ENCODE measurements at regions not wholly inside any gene's neighbourhood (a gene's known extent, or its start where the extent isn't known, plus 50 kb on each side); places are given as distances from the start of the nearest gene placed in this dataset.

DNA sequence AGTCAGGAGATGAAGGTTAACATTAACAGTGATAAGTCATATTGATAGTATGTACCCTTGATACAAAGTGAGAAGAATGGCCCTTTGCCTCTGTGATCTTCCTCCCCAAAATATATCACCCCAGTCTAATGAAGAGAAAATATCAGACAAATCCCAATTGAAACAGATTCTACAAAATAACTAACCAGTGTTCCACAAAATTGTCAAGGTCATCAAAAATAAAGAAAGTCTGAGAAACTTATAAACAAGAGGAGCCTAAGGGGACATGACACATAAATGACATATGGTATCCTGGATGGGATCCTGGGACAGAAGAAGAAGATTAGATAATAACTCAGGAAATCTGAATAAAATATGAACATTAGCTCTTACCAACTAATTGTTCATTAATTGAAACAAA is 398.4 kb downstream of the DSC3 start:
- intact Hi-C loops (cut with micrococcal nuclease; ENCODE audit: unreplicated experiment) = no loop called here
- Mint-ChIP-seq H3K9me3 (ENCODE audit: unreplicated experiment) (no peaks in the 10 kb centered on the region), H3K4me3 (ENCODE audit: unreplicated experiment) (no peak overlapping the region), H3K27me3 (ENCODE audit: insufficient read depth, unreplicated experiment) (peaks cover 6% of the 10 kb centered on the region), H3K36me3 (ENCODE audit: insufficient read depth, unreplicated experiment) (no peaks in the 10 kb centered on the region), H3K4me1 (ENCODE audit: low read depth, unreplicated experiment) (no peaks in the 10 kb centered on the region), H3K27ac (ENCODE audit: unreplicated experiment) (no peak overlapping the region)
- Histone ChIP-seq H3K9me3 (no peaks in the 10 kb centered on the region), H3K36me3 (ENCODE audit: control insufficient read depth, insufficient read depth, low read length) (no peaks in the 10 kb centered on the region), H3K4me1 (no peaks in the 10 kb centered on the region), H3K27me3 (replicated peaks; ENCODE audit: control insufficient read depth, insufficient read depth, low read length) (no peaks in the 10 kb centered on the region), H3K4me3 (ENCODE audit: low read depth, low read length) (no peak overlapping the region)
- BruUV-seq (replicated peaks) = no TSS peak
- CTCF ChIA-PET = no interaction called here
- no peak for DNase-seq
- POLR2A ChIA-PET = no interaction called here
- TF ChIP-seq, protein P1, sequence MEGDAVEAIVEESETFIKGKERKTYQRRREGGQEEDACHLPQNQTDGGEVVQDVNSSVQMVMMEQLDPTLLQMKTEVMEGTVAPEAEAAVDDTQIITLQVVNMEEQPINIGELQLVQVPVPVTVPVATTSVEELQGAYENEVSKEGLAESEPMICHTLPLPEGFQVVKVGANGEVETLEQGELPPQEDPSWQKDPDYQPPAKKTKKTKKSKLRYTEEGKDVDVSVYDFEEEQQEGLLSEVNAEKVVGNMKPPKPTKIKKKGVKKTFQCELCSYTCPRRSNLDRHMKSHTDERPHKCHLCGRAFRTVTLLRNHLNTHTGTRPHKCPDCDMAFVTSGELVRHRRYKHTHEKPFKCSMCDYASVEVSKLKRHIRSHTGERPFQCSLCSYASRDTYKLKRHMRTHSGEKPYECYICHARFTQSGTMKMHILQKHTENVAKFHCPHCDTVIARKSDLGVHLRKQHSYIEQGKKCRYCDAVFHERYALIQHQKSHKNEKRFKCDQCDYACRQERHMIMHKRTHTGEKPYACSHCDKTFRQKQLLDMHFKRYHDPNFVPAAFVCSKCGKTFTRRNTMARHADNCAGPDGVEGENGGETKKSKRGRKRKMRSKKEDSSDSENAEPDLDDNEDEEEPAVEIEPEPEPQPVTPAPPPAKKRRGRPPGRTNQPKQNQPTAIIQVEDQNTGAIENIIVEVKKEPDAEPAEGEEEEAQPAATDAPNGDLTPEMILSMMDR (IDR thresholded peaks at IDR 0.05; ENCODE audit: insufficient read depth in 1 of 2, low read depth in 1 of 2, low read length in 1 of 2, severe bottlenecking in 1 of 2, unreplicated experiment in 1 of 2) = no peak

DNA sequence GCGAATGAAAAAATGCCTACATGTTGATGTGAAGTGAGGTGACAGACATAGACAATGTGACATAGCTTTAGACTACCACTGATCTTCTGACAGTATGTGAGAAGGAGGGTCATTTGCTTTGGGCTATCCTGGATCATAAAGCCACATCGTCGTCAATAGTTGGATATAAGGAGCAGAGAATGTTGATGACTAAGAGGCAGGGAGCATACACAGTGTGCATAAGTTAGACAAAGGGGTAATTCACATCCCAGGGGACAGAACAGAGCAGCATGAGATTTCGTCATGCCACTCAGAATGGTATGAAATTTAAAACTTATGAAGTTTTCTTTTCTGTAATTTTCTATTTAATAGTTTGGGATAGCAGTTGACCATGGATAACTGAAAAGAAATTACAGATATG is 403.2 kb downstream of the DSC3 start:
- no TSS peak for BruUV-seq (replicated peaks)
- Mint-ChIP-seq H3K27ac (ENCODE audit: unreplicated experiment) (no peak overlapping the region), H3K27me3 (ENCODE audit: insufficient read depth, unreplicated experiment) (peaks cover 6% of the 10 kb centered on the region), H3K9me3 (ENCODE audit: unreplicated experiment) (no peaks in the 10 kb centered on the region), H3K4me3 (ENCODE audit: unreplicated experiment) (no peak overlapping the region), H3K4me1 (ENCODE audit: low read depth, unreplicated experiment) (no peaks in the 10 kb centered on the region), H3K36me3 (ENCODE audit: insufficient read depth, unreplicated experiment) (no peaks in the 10 kb centered on the region)
- Histone ChIP-seq H3K4me1 (no peaks in the 10 kb centered on the region), H3K4me3 (ENCODE audit: low read depth, low read length) (no peak overlapping the region), H3K9me3 (no peaks in the 10 kb centered on the region), H3K36me3 (ENCODE audit: control insufficient read depth, insufficient read depth, low read length) (no peaks in the 10 kb centered on the region), H3K27me3 (replicated peaks; ENCODE audit: control insufficient read depth, insufficient read depth, low read length) (no peaks in the 10 kb centered on the region)
- no peak for DNase-seq
- POLR2A ChIA-PET = no interaction called here
- intact Hi-C loops (cut with micrococcal nuclease; ENCODE audit: unreplicated experiment) = no loop called here
- TF ChIP-seq, protein P1 (IDR thresholded peaks at IDR 0.05; ENCODE audit: insufficient read depth in 1 of 2, low read depth in 1 of 2, low read length in 1 of 2, severe bottlenecking in 1 of 2, unreplicated experiment in 1 of 2) = no peak
- CTCF ChIA-PET = no interaction called here

DNA sequence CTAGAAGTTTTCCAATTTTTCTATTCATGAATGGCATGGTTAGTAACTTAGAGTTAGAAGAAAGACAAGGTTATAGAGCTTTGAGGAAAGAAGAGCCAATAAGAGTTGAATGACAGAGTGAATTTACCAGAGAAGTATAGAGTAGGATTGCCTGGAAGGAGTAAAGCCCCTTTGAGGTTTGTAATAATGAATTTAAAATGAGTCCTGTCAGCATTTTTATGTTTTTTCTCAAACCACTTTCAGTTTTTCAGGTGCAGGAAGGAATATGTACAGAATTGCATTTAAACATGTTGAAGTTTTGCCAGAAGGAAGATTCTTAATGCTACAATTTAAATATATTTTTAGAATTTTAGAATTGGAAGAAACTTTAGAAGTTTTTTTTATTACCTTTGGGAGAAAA is 408.3 kb downstream of the DSC3 start:
- intact Hi-C loops (cut with micrococcal nuclease; ENCODE audit: unreplicated experiment) = no loop called here
- no peak overlapping the region for H3K27ac Mint-ChIP-seq (ENCODE audit: unreplicated experiment)
- H3K27me3 ChIP-seq (replicated peaks; ENCODE audit: control insufficient read depth, insufficient read depth, low read length) = no peaks in the 10 kb centered on the region
- H3K36me3 ChIP-seq (ENCODE audit: control insufficient read depth, insufficient read depth, low read length) = no peaks in the 10 kb centered on the region
- POLR2A ChIA-PET = no interaction called here
- no peak overlapping the region for H3K4me3 Mint-ChIP-seq (ENCODE audit: unreplicated experiment)
- CTCF ChIA-PET = no interaction called here
- peaks cover 5% of the 10 kb centered on the region for H3K27me3 Mint-ChIP-seq (ENCODE audit: insufficient read depth, unreplicated experiment)
- H3K9me3 Mint-ChIP-seq (ENCODE audit: unreplicated experiment) = no peaks in the 10 kb centered on the region
- H3K9me3 ChIP-seq = no peaks in the 10 kb centered on the region
- DNase-seq = no peak
- TF ChIP-seq, protein P1 (IDR thresholded peaks at IDR 0.05; ENCODE audit: insufficient read depth in 1 of 2, low read depth in 1 of 2, low read length in 1 of 2, severe bottlenecking in 1 of 2, unreplicated experiment in 1 of 2) = no peak
- H3K4me1 Mint-ChIP-seq (ENCODE audit: low read depth, unreplicated experiment) = no peaks in the 10 kb centered on the region
- H3K4me1 ChIP-seq = no peaks in the 10 kb centered on the region
- no TSS peak for BruUV-seq (replicated peaks)
- no peak overlapping the region for H3K4me3 ChIP-seq (ENCODE audit: low read depth, low read length)
- H3K36me3 Mint-ChIP-seq (ENCODE audit: insufficient read depth, unreplicated experiment) = no peaks in the 10 kb centered on the region
